HG03135 (cell line): ENCODE measurements at regions not wholly inside any gene's neighbourhood (a gene's known extent, or its start where the extent isn't known, plus 50 kb on each side); places are given as distances from the start of the nearest gene placed in this dataset.
"Not testable (repeated sequence)": the region's sequence is repeated elsewhere in the genome, so short reads cannot be mapped to it uniquely, and the experiment has no call there.

Source experiments
- ATAC-seq: cut with Tn5 transposase; IDR thresholded peaks from one replicate; pipeline ENCODE4 v1.9.1; 2021; ENCODE audit warnings: mild to moderate bottlenecking, moderate library complexity; ENCODE audit not compliant: unreplicated experiment

- no peak for ATAC-seq
These were observed 206.6 kb upstream of the MDFIC2 start for GRCh38 chr3:70519026-70519425.

GRCh38 chr3:70518356-70518755 lies 205.9 kb upstream of the MDFIC2 start:
- ATAC-seq = no peak

- ATAC-seq = no peak
These were observed 204.9 kb upstream of the MDFIC2 start for GRCh38 chr3:70517124-70517890.

GRCh38 chr3:70516076-70516475 lies 203.6 kb upstream of the MDFIC2 start:
- ATAC-seq = no peak

- no peak for ATAC-seq
These were observed 195.0 kb upstream of the MDFIC2 start for GRCh38 chr3:70507486-70507885.

- ATAC-seq = no peak
These were observed 194.3 kb upstream of the MDFIC2 start for GRCh38 chr3:70506775-70507174.

GRCh38 chr3:70501561-70501960 lies 189.1 kb upstream of the MDFIC2 start:
- no peak for ATAC-seq

GRCh38 chr3:70488816-70489215 lies 176.4 kb upstream of the MDFIC2 start:
- no peak for ATAC-seq

- ATAC-seq = no peak
These were observed 175.7 kb upstream of the MDFIC2 start for GRCh38 chr3:70488131-70488530.

- no peak for ATAC-seq
These were observed 174.1 kb upstream of the MDFIC2 start for GRCh38 chr3:70486414-70487017.

GRCh38 chr3:70476174-70476573 lies 163.7 kb upstream of the MDFIC2 start:
- ATAC-seq = no peak

GRCh38 chr3:70471464-70472342 lies 159.3 kb upstream of the MDFIC2 start:
- ATAC-seq = no peak

GRCh38 chr3:70466096-70466495 lies 153.7 kb upstream of the MDFIC2 start:
- ATAC-seq = no peak

GRCh38 chr3:70464876-70465275 lies 152.4 kb upstream of the MDFIC2 start:
- ATAC-seq = no peak

GRCh38 chr3:70464465-70464864 lies 152.0 kb upstream of the MDFIC2 start:
- ATAC-seq = no peak

GRCh38 chr3:70450220-70450619 lies 137.8 kb upstream of the MDFIC2 start:
- not testable (repeated sequence) for ATAC-seq

- ATAC-seq = not testable (repeated sequence)
These were observed 123.0 kb upstream of the MDFIC2 start for GRCh38 chr3:70435422-70435821.

- no peak for ATAC-seq
These were observed 120.7 kb upstream of the MDFIC2 start for GRCh38 chr3:70433091-70433490.

- no peak for ATAC-seq
These were observed 119.5 kb upstream of the MDFIC2 start for GRCh38 chr3:70431911-70432310.

- no peak for ATAC-seq
These were observed 113.6 kb upstream of the MDFIC2 start for GRCh38 chr3:70426071-70426470.

GRCh38 chr3:70421506-70421905 lies 109.1 kb upstream of the MDFIC2 start:
- no peak for ATAC-seq

GRCh38 chr3:70409018-70409417 lies 96.6 kb upstream of the MDFIC2 start:
- ATAC-seq = no peak
